ENCODE measurements at regions not wholly inside any gene's neighbourhood (a gene's known extent, or its start where the extent isn't known, plus 50 kb on each side); places are given as distances from the start of the nearest gene placed in this dataset.

DNA sequence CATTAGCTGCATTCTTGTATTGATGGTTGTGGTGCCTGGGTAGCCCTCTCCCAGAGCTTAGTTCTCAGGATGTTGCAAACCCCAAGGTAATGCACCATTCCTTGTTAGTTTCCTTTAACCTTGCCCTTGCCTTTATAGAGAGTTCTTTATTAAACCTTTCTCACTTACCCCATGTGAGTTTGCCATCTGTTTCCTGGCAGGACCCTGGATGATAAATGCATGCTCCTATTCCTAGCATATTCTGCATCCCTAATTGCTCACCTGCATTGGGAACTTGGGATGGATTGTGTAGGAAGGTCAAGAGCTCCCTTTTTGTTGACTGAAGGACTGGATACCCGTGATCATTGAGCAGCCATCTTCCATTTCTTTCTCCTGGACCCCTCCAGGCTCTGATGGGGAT is 59.9 kb upstream of the AP1S2 start:
- no peak for DNase-seq

DNA sequence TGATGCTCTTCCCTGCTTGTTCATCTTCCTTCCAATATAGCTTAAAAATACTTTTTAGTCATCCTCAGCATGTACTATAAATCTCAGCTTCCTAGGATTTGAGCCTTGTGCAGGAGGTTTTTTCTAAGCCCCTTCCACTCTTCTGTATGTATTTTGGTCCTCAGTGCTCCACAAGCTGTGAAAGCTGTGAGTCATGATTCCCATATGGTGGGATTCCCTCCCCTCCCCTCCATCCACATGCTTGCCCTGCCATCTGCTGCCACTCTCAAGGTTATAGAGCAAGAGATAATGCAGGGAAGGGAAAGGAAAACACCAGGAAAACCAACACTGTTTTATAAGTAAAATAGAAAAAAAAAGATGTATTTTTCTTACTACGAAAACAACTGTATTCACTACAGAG is 58.5 kb upstream of the AP1S2 start:
- no peak for DNase-seq

DNA sequence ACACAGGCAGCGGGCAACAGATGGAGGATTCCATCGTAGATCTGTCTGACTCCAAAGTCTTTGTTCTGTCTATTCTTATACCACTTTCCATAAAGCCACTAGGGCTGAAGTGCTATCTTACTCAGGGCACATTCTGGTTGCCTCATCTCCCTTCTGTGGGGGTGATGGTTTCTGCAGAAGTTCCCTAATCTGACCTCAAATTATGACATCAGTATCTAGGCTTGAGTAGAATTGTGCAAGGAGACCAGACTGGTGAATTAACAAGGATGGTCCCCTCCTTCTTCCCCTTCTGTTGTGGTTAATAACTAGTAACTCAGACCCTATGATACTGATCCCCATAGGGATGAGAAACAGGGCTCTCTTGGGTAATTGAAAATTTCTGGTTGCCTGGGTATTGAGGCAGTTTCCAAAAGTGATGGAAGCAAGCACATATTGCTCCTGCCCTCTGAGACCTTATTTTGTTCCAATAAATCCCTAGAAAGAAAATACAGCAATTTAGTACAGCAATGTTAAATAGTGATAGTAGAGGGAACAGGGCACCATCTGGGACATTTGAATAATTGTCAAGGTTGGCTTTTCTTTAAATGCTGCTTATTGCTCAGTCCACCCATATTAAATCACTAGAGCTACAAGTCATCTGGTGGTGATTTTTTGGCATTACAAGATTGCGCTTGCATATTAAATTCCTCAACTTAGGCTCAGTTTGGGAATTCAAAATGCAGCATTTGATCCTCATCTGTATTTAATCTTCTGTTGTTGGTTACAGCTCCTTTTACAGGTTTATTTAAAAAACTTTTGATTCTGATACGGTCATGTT is 57.3 kb upstream of the AP1S2 start:
- no peak for DNase-seq

DNA sequence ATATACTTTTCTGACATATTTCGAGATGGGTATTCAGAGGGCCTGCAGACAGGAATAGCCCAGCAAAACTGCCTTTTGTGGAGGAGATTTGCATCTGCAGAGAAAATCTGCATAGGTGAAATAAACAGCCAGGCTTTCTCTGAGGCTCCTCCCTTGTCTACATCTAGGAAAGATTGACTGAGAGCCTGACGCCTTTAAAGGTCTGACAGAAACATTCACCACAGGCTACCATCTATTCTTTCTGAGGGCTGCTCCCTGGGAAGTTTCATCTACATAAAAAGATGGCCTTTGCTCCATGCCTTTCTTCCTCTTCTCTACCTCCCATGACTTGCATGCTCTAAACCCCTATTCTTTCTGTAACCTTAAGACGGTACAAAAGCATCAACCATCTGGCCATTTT is 55.0 kb upstream of the AP1S2 start:
- DNase-seq, result no peak

DNA sequence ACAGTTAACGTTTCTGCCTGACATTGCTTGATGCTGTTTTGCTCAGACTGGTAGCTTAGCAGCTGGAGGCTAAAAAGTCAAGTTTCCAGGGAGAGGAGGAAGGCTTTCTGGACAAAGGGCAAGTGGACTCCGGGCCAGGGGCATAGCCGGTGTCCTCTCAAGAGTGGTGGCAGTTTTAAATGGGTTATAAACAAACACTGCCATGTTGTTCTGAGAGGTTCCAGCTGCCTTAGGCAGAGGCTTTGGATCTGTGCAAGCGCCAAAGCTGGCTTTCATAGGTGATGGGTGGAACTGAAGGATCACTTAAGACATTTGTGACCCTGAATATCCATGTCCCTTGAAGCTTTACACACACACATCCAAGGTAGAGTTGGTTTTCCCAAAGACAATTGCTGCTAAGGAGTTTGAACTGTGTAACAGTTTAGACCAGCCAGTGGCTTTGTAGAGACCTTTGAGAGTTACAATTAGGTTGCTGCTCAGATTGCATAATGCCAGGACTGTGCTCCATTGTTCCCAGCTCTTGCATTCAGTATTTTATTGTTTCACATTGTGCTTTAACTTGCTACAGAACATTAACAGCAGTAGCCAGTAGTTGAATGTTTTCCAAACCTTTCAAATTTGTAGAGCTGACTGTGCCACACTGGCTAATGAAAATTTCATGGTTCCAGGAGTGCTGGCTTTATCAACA is 54.1 kb upstream of the AP1S2 start:
- DNase-seq, result no peak

DNA sequence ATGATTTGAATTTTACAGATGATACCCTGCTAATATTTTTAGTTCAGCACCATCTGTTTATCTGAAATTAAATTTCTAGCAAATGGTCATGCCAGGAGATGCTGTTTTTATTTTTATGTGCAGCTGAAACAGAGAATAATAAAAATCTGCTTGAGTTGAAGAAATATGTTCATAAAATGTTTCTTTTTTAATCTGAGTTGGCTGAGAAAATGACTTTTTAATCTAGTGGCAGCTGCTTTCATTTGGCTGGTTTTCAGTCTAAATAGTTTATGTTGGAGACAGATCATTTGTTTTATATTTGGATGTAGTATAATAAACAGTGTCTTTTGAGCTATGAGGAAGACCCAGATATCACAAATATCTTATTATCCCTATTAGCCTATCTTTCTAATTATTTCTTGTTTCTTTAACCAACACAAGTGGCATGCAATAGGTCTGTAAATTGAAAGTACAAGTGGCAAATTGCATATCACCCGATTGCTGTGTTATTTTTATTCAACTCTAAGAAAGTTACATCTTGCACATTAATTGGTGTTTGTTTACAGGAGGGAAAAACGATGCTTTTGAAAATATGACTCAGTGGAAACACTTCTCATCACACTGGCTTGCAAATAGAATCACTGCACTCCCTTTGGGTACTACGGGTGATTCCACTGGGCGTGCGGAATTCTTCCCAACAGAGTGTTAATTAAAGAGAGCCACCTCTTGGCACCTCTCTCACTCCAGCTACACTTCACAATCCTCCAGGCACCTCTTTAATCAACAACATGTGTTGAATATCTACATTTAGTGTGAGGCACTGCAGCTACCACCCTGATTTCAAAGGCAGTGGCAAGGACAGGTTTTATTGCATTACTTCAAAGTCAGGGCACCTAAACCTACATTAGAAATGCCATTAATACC is 51.7 kb upstream of the AP1S2 start:
- no peak for DNase-seq

Data from islet precursor cell (in vitro differentiated cells).